Stimulated activated CD4-positive, alpha-beta T cell treated with anti-CD3 and anti-CD28 coated beads, Interleukin-12 subunit alpha, Interleukin-12 subunit beta, amount 100 ng/mL, for 24 hours (primary cell): ENCODE measurements at regions not wholly inside any gene's neighbourhood (a gene's known extent, or its start where the extent isn't known, plus 50 kb on each side); places are given as distances from the start of the nearest gene placed in this dataset.

Experiments
- DNase-seq, 2 experiments: peaks; one replicate each; pipeline ENCODE4 v3.0.0-alpha.2; 2020; ENCODE audit warnings: low read depth in 2 of 2

- DNase-seq, result no peak
Observed at GRCh38 chr20:21577551-21577950, 63.7 kb upstream of the NKX2-2 start.

- DNase-seq, result no peak
Observed at GRCh38 chr20:21575981-21576740, 62.3 kb upstream of the NKX2-2 start.

GRCh38 chr20:21575167-21575566, 61.3 kb upstream of the NKX2-2 start:
- DNase-seq, result no peak

- no peak for DNase-seq
Observed at GRCh38 chr20:21574443-21574842, 60.6 kb upstream of the NKX2-2 start.

GRCh38 chr20:21573259-21573658, 59.4 kb upstream of the NKX2-2 start:
- DNase-seq, result no peak

GRCh38 chr20:21571841-21572690, 58.2 kb upstream of the NKX2-2 start:
- DNase-seq, result no peak

GRCh38 chr20:21570285-21570992, 56.6 kb upstream of the NKX2-2 start:
- no peak for DNase-seq

GRCh38 chr20:21569586-21569985, 55.7 kb upstream of the NKX2-2 start:
- no peak for DNase-seq

GRCh38 chr20:21564127-21564773, 50.4 kb upstream of the NKX2-2 start:
- DNase-seq, result no peak
